ENCODE measurements at regions not wholly inside any gene's neighbourhood (a gene's known extent, or its start where the extent isn't known, plus 50 kb on each side); places are given as distances from the start of the nearest gene placed in this dataset.
A peak's percentile ranks its signal among the peaks of the same experiment; 100 is the strongest.
"Not testable (repeated sequence)": the region's sequence is repeated elsewhere in the genome, so short reads cannot be mapped to it uniquely, and the experiment has no call there.

GRCh38 chr12:37666069-37666781 is 650.3 kb upstream of the ALG10B start:
- H3K27ac ChIP-seq, result no peak overlapping the region
- ChIA-PET CTCF (no interaction called here), POLR2A (ENCODE audit: low non-redundant PET) (no interaction called here)
- TF ChIP-seq CTCF (conservative IDR thresholded peaks at IDR 0.05; ENCODE audit: low read depth), result no peak
- DNase-seq (ENCODE audit: low spot score), result no peak

- H3K27ac ChIP-seq; DNase-seq (ENCODE audit: low spot score); CTCF ChIA-PET; POLR2A ChIA-PET (ENCODE audit: low non-redundant PET): not testable (repeated sequence)
Observed at GRCh38 chr12:37668557-37668956, 648.0 kb upstream of the ALG10B start.

GRCh38 chr12:37672655-37673260 is 643.8 kb upstream of the ALG10B start:
- peak; percentile 42 for TF ChIP-seq CTCF (conservative IDR thresholded peaks at IDR 0.05; ENCODE audit: low read depth)
- POLR2A ChIA-PET (ENCODE audit: low non-redundant PET), result no interaction called here
- DNase-seq (ENCODE audit: low spot score), result no peak
- H3K27ac ChIP-seq, result no peak overlapping the region
- CTCF ChIA-PET, result interaction anchor here (0.6 kb wide), 1 partner anchor 87 kb away, joined by 3 read pairs; no protein-coding TSS in a partner anchor

GRCh38 chr12:37720846-37721245 is 595.7 kb upstream of the ALG10B start:
- TF ChIP-seq CTCF (conservative IDR thresholded peaks at IDR 0.05; ENCODE audit: low read depth), result no peak
- no peak overlapping the region for H3K27ac ChIP-seq
- ChIA-PET POLR2A (ENCODE audit: low non-redundant PET) (no interaction called here), CTCF (no interaction called here)
- no peak for DNase-seq (ENCODE audit: low spot score)

- DNase-seq (ENCODE audit: low spot score), result no peak
- CTCF ChIA-PET, result interaction anchor here (0.7 kb wide), 1 partner anchor 559 kb away, joined by 4 read pairs; no protein-coding TSS in a partner anchor
- no peak for TF ChIP-seq CTCF (conservative IDR thresholded peaks at IDR 0.05; ENCODE audit: low read depth)
- POLR2A ChIA-PET (ENCODE audit: low non-redundant PET), result no interaction called here
- H3K27ac ChIP-seq, result no peak overlapping the region
Observed at GRCh38 chr12:37733856-37734255, 582.7 kb upstream of the ALG10B start.

Data from RWPE1 (cell line).